ENCODE measurements at regions not wholly inside any gene's neighbourhood (a gene's known extent, or its start where the extent isn't known, plus 50 kb on each side); places are given as distances from the start of the nearest gene placed in this dataset.

GRCh38 chr2:225788571-225789094 is 389.1 kb downstream of the NYAP2 start:
- Histone ChIP-seq H3K79me2 (no peaks in the 10 kb centered on the region), H3K4me1 (ENCODE audit: insufficient read depth) (no peaks in the 10 kb centered on the region), H3K9me3 (ENCODE audit: low read depth) (no peaks in the 10 kb centered on the region), H3K27me3 (no peaks in the 10 kb centered on the region), H4K20me1 (ENCODE audit: insufficient read depth, poor library complexity, severe bottlenecking) (no peaks in the 10 kb centered on the region), H3K4me3 (no peak overlapping the region), H3K9me2 (replicated peaks; ENCODE audit: insufficient read depth) (no peaks in the 10 kb centered on the region), H2AFZ (no peak overlapping the region), H3K27ac (no peak overlapping the region), H3K4me2 (no peak overlapping the region), H3K36me3 (replicated peaks; ENCODE audit: insufficient read depth, low read depth) (no peaks in the 10 kb centered on the region)
- no peak for DNase-seq (ENCODE audit: low spot score)
- 76% methylated on average over 5 of the region's 5 CpGs for WGBS (ENCODE audit: low lambda C conversion rate, missing lambda C conversion rate)
- TF ChIP-seq CTCF (IDR thresholded peaks at IDR 0.05; ENCODE audit: poor library complexity) (no peak), EZH2phosphoT487 (IDR thresholded peaks at IDR 0.05; ENCODE audit: low read depth, severe bottlenecking, unreplicated experiment) (no peak), EZH2 (IDR thresholded peaks at IDR 0.05; ENCODE audit: borderline replicate concordance) (no peak)

- Histone ChIP-seq H3K36me3 (replicated peaks; ENCODE audit: insufficient read depth, low read depth) (no peaks in the 10 kb centered on the region), H4K20me1 (ENCODE audit: insufficient read depth, poor library complexity, severe bottlenecking) (no peaks in the 10 kb centered on the region), H3K4me2 (no peak overlapping the region), H3K79me2 (no peaks in the 10 kb centered on the region), H2AFZ (no peak overlapping the region), H3K4me3 (no peak overlapping the region), H3K9me3 (ENCODE audit: low read depth) (no peaks in the 10 kb centered on the region), H3K27ac (no peak overlapping the region), H3K9me2 (replicated peaks; ENCODE audit: insufficient read depth) (no peaks in the 10 kb centered on the region), H3K4me1 (ENCODE audit: insufficient read depth) (no peaks in the 10 kb centered on the region), H3K27me3 (no peaks in the 10 kb centered on the region)
- TF ChIP-seq CTCF (IDR thresholded peaks at IDR 0.05; ENCODE audit: poor library complexity) (no peak), EZH2 (IDR thresholded peaks at IDR 0.05; ENCODE audit: borderline replicate concordance) (no peak), EZH2phosphoT487 (IDR thresholded peaks at IDR 0.05; ENCODE audit: low read depth, severe bottlenecking, unreplicated experiment) (no peak)
- DNase-seq (ENCODE audit: low spot score), result no peak
- WGBS (ENCODE audit: low lambda C conversion rate, missing lambda C conversion rate), result 86% methylated on average over 2 of the region's 2 CpGs
These were observed 388.0 kb downstream of the NYAP2 start for GRCh38 chr2:225787497-225787896.

DNA sequence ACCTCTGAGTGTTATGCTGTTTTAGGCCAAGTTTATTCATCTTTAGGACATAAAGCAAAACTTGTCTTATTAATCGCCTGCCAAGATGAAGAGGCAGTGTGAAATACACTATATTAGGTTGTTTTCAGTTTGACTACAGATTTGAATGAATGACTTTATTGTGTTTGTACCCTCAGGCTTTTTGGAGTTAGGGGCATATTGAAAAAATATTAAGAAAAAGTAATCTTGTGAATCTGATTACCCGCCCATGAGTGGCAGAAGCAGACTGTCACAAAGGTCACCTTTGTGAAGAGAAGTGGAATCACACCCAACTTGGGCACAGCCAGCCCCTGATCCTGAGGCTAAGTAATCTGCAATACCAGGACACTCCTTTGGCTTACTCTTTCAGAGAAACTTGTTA is 382.5 kb downstream of the NYAP2 start:
- no peaks in the 10 kb centered on the region for H3K4me1 ChIP-seq (ENCODE audit: insufficient read depth)
- 90% methylated on average over 2 of the region's 2 CpGs for WGBS (ENCODE audit: low lambda C conversion rate, missing lambda C conversion rate)
- H3K4me2 ChIP-seq, result no peak overlapping the region
- no peaks in the 10 kb centered on the region for H3K27me3 ChIP-seq
- no peak for DNase-seq (ENCODE audit: low spot score)
- no peaks in the 10 kb centered on the region for H3K9me3 ChIP-seq (ENCODE audit: low read depth)
- no peak overlapping the region for H3K27ac ChIP-seq
- H3K4me3 ChIP-seq, result no peak overlapping the region
- no peaks in the 10 kb centered on the region for H3K79me2 ChIP-seq
- no peak overlapping the region for H2AFZ ChIP-seq
- no peaks in the 10 kb centered on the region for H3K36me3 ChIP-seq (replicated peaks; ENCODE audit: insufficient read depth, low read depth)
- no peaks in the 10 kb centered on the region for H4K20me1 ChIP-seq (ENCODE audit: insufficient read depth, poor library complexity, severe bottlenecking)
- no peaks in the 10 kb centered on the region for H3K9me2 ChIP-seq (replicated peaks; ENCODE audit: insufficient read depth)
- TF ChIP-seq CTCF (IDR thresholded peaks at IDR 0.05; ENCODE audit: poor library complexity) (no peak), EZH2phosphoT487 (IDR thresholded peaks at IDR 0.05; ENCODE audit: low read depth, severe bottlenecking, unreplicated experiment) (no peak), EZH2 (IDR thresholded peaks at IDR 0.05; ENCODE audit: borderline replicate concordance) (no peak)

- no peak for TF ChIP-seq CTCF (IDR thresholded peaks at IDR 0.05; ENCODE audit: poor library complexity)
- TF ChIP-seq EZH2 (IDR thresholded peaks at IDR 0.05; ENCODE audit: borderline replicate concordance), result no peak
- no peak for TF ChIP-seq EZH2phosphoT487 (IDR thresholded peaks at IDR 0.05; ENCODE audit: low read depth, severe bottlenecking, unreplicated experiment)
- no peak overlapping the region for H3K4me3 ChIP-seq
- H3K27ac ChIP-seq, result no peak overlapping the region
- H3K27me3 ChIP-seq, result no peaks in the 10 kb centered on the region
- H3K4me1 ChIP-seq (ENCODE audit: insufficient read depth), result no peaks in the 10 kb centered on the region
- no peaks in the 10 kb centered on the region for H3K9me3 ChIP-seq (ENCODE audit: low read depth)
- 81% methylated on average over 2 of the region's 2 CpGs for WGBS (ENCODE audit: low lambda C conversion rate, missing lambda C conversion rate)
- no peaks in the 10 kb centered on the region for H3K36me3 ChIP-seq (replicated peaks; ENCODE audit: insufficient read depth, low read depth)
- H3K4me2 ChIP-seq, result no peak overlapping the region
- H3K79me2 ChIP-seq, result no peaks in the 10 kb centered on the region
- H4K20me1 ChIP-seq (ENCODE audit: insufficient read depth, poor library complexity, severe bottlenecking), result no peaks in the 10 kb centered on the region
- DNase-seq (ENCODE audit: low spot score), result no peak
- H2AFZ ChIP-seq, result no peak overlapping the region
- no peaks in the 10 kb centered on the region for H3K9me2 ChIP-seq (replicated peaks; ENCODE audit: insufficient read depth)
These were observed 381.6 kb downstream of the NYAP2 start for GRCh38 chr2:225781145-225781544.

Measured in hepatocyte (in vitro differentiated cells).